PFSK-1 (cell line): ENCODE measurements at regions not wholly inside any gene's neighbourhood (a gene's known extent, or its start where the extent isn't known, plus 50 kb on each side); places are given as distances from the start of the nearest gene placed in this dataset.

Experiments
- FOXP2 ChIP-seq: optimal IDR thresholded peaks from 2 replicates; pipeline ENCODE3; 2011; ENCODE audit warnings: borderline replicate concordance, control low read depth, inconsistent platforms; ENCODE audit not compliant: insufficient read depth; ENCODE audit errors: extremely low read length, extremely low read depth
- POLR2AphosphoS5 ChIP-seq: IDR thresholded peaks from 2 replicates; pipeline ENCODE4 v1.6.1; 2012; ENCODE audit warnings: low read depth, mild to moderate bottlenecking, control low read depth, low read length, moderate library complexity
- REST ChIP-seq, 2 experiments: IDR thresholded peaks; 2 replicates each; pipeline versions ENCODE4 v1.6.1 to v1.8.0; 2011 to 2012; ENCODE audit warnings: low read depth in 2 of 2, low read length in 2 of 2, control low read depth in 1 of 2, inconsistent platforms in 1 of 2, mild to moderate bottlenecking in 1 of 2, moderate library complexity in 1 of 2; ENCODE audit not compliant: insufficient read depth in 1 of 2
- SIN3A ChIP-seq: IDR thresholded peaks from 2 replicates; pipeline ENCODE4 v1.6.1; 2012; ENCODE audit warnings: mild to moderate bottlenecking, low read length, moderate library complexity, borderline replicate concordance; ENCODE audit not compliant: insufficient read depth
- TAF1 ChIP-seq: IDR thresholded peaks from 2 replicates; pipeline ENCODE4 v1.6.1; 2012; ENCODE audit warnings: low read length, control low read depth, borderline replicate concordance; ENCODE audit not compliant: insufficient read depth

- TF ChIP-seq POLR2AphosphoS5 (no peak), TAF1 (no peak), REST (IDR thresholded peaks at IDR 0.05; ENCODE audit: insufficient read depth in 1 of 2, low read depth in 2 of 2, low read length in 2 of 2) (no peak), FOXP2 (no peak), SIN3A (no peak)
These were observed 1370.8 kb downstream of the AACS start for GRCh38 chr12:126436041-126436440.

- TF ChIP-seq FOXP2 (no peak), TAF1 (no peak), SIN3A (no peak), POLR2AphosphoS5 (no peak), REST (IDR thresholded peaks at IDR 0.05; ENCODE audit: insufficient read depth in 1 of 2, low read depth in 2 of 2, low read length in 2 of 2) (no peak)
These were observed 1372.7 kb downstream of the AACS start for GRCh38 chr12:126437934-126438333.

- TF ChIP-seq POLR2AphosphoS5 (no peak), SIN3A (no peak), FOXP2 (no peak), REST (IDR thresholded peaks at IDR 0.05; ENCODE audit: insufficient read depth in 1 of 2, low read depth in 2 of 2, low read length in 2 of 2) (no peak), TAF1 (no peak)
These were observed 1378.7 kb downstream of the AACS start for GRCh38 chr12:126443977-126444376.

GRCh38 chr12:126447346-126447745, 1382.1 kb downstream of the AACS start:
- TF ChIP-seq FOXP2 (no peak), SIN3A (no peak), REST (IDR thresholded peaks at IDR 0.05; ENCODE audit: insufficient read depth in 1 of 2, low read depth in 2 of 2, low read length in 2 of 2) (no peak), TAF1 (no peak), POLR2AphosphoS5 (no peak)

- TF ChIP-seq REST (IDR thresholded peaks at IDR 0.05; ENCODE audit: insufficient read depth in 1 of 2, low read depth in 2 of 2, low read length in 2 of 2) (no peak), POLR2AphosphoS5 (no peak), TAF1 (no peak), SIN3A (no peak), FOXP2 (no peak)
These were observed 1386.6 kb downstream of the AACS start for GRCh38 chr12:126451809-126452208.
